SK-N-MC (cell line): ENCODE measurements at regions not wholly inside any gene's neighbourhood (a gene's known extent, or its start where the extent isn't known, plus 50 kb on each side); places are given as distances from the start of the nearest gene placed in this dataset.

Experiments
- EZH2 ChIP-seq: fragments of 200-600 bp; sonication (generic); IDR thresholded peaks from one replicate; pipeline ENCODE4 v1.6.1; 2017; ENCODE audit warnings: antibody characterized with exemption
- FOXP2 ChIP-seq: optimal IDR thresholded peaks from 2 replicates; pipeline ENCODE3; 2011; ENCODE audit warnings: mild to moderate bottlenecking, moderate library complexity; ENCODE audit not compliant: insufficient read depth; ENCODE audit errors: extremely low read length, control extremely low read depth
- POLR2AphosphoS5 ChIP-seq: IDR thresholded peaks from 2 replicates; pipeline ENCODE4 v1.6.1; 2012; ENCODE audit warnings: mild to moderate bottlenecking, low read depth, low read length, borderline replicate concordance

- no peak for TF ChIP-seq FOXP2
- no peak for TF ChIP-seq POLR2AphosphoS5
- TF ChIP-seq EZH2, result no peak
These were observed 407.0 kb downstream of the MIAT start for GRCh38 chr22:27064386-27064785.
